ENCODE measurements at regions not wholly inside any gene's neighbourhood (a gene's known extent, or its start where the extent isn't known, plus 50 kb on each side); places are given as distances from the start of the nearest gene placed in this dataset.

DNA sequence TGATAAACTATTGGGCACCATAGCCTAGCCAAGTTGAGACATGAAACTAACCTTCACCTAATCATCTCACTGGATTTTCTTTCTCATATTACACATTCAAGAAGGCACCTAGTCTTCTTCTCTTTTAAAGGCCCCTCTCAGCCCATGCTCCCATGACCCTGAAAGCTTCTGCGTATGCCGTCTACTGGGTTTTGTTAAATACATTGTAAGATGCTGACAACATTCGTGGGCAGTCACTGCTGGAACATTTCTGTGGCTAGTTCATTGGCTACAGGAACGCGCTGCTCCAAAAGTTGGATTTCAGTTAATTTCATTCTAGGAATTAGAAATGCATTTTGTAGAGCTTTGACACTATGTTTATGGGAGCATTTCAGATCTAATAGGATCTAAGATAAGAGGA is 52.3 kb upstream of the CHD2 start:
- TF ChIP-seq, protein P1, sequence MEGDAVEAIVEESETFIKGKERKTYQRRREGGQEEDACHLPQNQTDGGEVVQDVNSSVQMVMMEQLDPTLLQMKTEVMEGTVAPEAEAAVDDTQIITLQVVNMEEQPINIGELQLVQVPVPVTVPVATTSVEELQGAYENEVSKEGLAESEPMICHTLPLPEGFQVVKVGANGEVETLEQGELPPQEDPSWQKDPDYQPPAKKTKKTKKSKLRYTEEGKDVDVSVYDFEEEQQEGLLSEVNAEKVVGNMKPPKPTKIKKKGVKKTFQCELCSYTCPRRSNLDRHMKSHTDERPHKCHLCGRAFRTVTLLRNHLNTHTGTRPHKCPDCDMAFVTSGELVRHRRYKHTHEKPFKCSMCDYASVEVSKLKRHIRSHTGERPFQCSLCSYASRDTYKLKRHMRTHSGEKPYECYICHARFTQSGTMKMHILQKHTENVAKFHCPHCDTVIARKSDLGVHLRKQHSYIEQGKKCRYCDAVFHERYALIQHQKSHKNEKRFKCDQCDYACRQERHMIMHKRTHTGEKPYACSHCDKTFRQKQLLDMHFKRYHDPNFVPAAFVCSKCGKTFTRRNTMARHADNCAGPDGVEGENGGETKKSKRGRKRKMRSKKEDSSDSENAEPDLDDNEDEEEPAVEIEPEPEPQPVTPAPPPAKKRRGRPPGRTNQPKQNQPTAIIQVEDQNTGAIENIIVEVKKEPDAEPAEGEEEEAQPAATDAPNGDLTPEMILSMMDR (IDR thresholded peaks at IDR 0.05; ENCODE audit: low read depth, low read length): no peak
- no peak for TF ChIP-seq POLR2A (IDR thresholded peaks at IDR 0.05; ENCODE audit: extremely low read depth, insufficient read length)
- TF ChIP-seq, protein P2, sequence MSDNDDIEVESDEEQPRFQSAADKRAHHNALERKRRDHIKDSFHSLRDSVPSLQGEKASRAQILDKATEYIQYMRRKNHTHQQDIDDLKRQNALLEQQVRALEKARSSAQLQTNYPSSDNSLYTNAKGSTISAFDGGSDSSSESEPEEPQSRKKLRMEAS (IDR thresholded peaks at IDR 0.05; ENCODE audit: low read depth, low read length): no peak
- TF ChIP-seq MYC (IDR thresholded peaks at IDR 0.05; ENCODE audit: low read depth, low read length): no peak
